Kasumi-1 (cell line): ENCODE measurements at regions not wholly inside any gene's neighbourhood (a gene's known extent, or its start where the extent isn't known, plus 50 kb on each side); places are given as distances from the start of the nearest gene placed in this dataset.
"Not testable (repeated sequence)": the region's sequence is repeated elsewhere in the genome, so short reads cannot be mapped to it uniquely, and the experiment has no call there.

ENCODE experiments used
- DNase-seq, 2 experiments: peaks; one replicate each; lab custom pipeline; 2025; lab: John Stamatoyannopoulos, UW

GRCh38 chr2:182595650-182596049, 120.4 kb upstream of the DNAJC10 start:
- DNase-seq: no peak

GRCh38 chr2:182597570-182598295, 118.3 kb upstream of the DNAJC10 start:
- no peak for DNase-seq

GRCh38 chr2:182598626-182599025, 117.4 kb upstream of the DNAJC10 start:
- DNase-seq: no peak

GRCh38 chr2:182605166-182605565, 110.9 kb upstream of the DNAJC10 start:
- no peak for DNase-seq

GRCh38 chr2:182606728-182607681, 109.1 kb upstream of the DNAJC10 start:
- no peak for DNase-seq

GRCh38 chr2:182608181-182608845, 107.7 kb upstream of the DNAJC10 start:
- no peak for DNase-seq

GRCh38 chr2:182609005-182609404, 107.1 kb upstream of the DNAJC10 start:
- not testable (repeated sequence) for DNase-seq

GRCh38 chr2:182610231-182610630, 105.8 kb upstream of the DNAJC10 start:
- DNase-seq: no peak

GRCh38 chr2:182611009-182611408, 105.0 kb upstream of the DNAJC10 start:
- DNase-seq: no peak

- DNase-seq: no peak
Measured at GRCh38 chr2:182615036-182615435, 101.0 kb upstream of the DNAJC10 start.

- no peak for DNase-seq
Measured at GRCh38 chr2:182616471-182617393, 99.3 kb upstream of the DNAJC10 start.

GRCh38 chr2:182618672-182619079, 97.4 kb upstream of the DNAJC10 start:
- DNase-seq: no peak

- no peak for DNase-seq
Measured at GRCh38 chr2:182619276-182619675, 96.8 kb upstream of the DNAJC10 start.

- DNase-seq: no peak
Measured at GRCh38 chr2:182621191-182621590, 94.9 kb upstream of the DNAJC10 start.

- DNase-seq: no peak
Measured at GRCh38 chr2:182621810-182622209, 94.2 kb upstream of the DNAJC10 start.

GRCh38 chr2:182622231-182622630, 93.8 kb upstream of the DNAJC10 start:
- no peak for DNase-seq

- no peak for DNase-seq
Measured at GRCh38 chr2:182625814-182626213, 90.2 kb upstream of the DNAJC10 start.

- no peak for DNase-seq
Measured at GRCh38 chr2:182628916-182629315, 87.1 kb upstream of the DNAJC10 start.

- DNase-seq: no peak
Measured at GRCh38 chr2:182630207-182630606, 85.8 kb upstream of the DNAJC10 start.

- no peak for DNase-seq
Measured at GRCh38 chr2:182631299-182631698, 84.8 kb upstream of the DNAJC10 start.

GRCh38 chr2:182634386-182634785, 81.7 kb upstream of the DNAJC10 start:
- no peak for DNase-seq
